HUES64 (cell line): ENCODE measurements at regions not wholly inside any gene's neighbourhood (a gene's known extent, or its start where the extent isn't known, plus 50 kb on each side); places are given as distances from the start of the nearest gene placed in this dataset.
A peak's percentile ranks its signal among the peaks of the same experiment; 100 is the strongest.

Experiments used
- H3K27ac ChIP-seq: 2 replicates; pipeline ENCODE4 v1.7.0; 2013; ENCODE audit warnings: low read depth, low read length, inconsistent platforms
- H3K27me3 ChIP-seq: 2 replicates; pipeline ENCODE4 v1.6.1; 2013; ENCODE audit warnings: mild to moderate bottlenecking, low read length; ENCODE audit not compliant: insufficient read depth
- H3K36me3 ChIP-seq: 2 replicates; pipeline ENCODE4 v1.6.1; 2013; ENCODE audit warnings: mild to moderate bottlenecking, low read length; ENCODE audit not compliant: insufficient read depth
- H3K4me1 ChIP-seq: 2 replicates; pipeline ENCODE4 v1.6.1; 2013; ENCODE audit warnings: mild to moderate bottlenecking, low read length, moderate library complexity; ENCODE audit not compliant: insufficient read depth
- H3K4me3 ChIP-seq: 2 replicates; pipeline ENCODE4 v1.5.1; 2013; ENCODE audit warnings: mild to moderate bottlenecking, low read length, moderate library complexity
- H3K9ac ChIP-seq: 2 replicates; pipeline ENCODE4 v1.6.1; 2013; ENCODE audit warnings: mild to moderate bottlenecking, low read depth, low read length
- H3K9me3 ChIP-seq: 2 replicates; pipeline ENCODE4 v1.6.1; 2013; ENCODE audit warnings: low read depth, low read length; ENCODE audit not compliant: insufficient read depth
- WGBS: fragments of 150-250, 120-280 bp; methylation state at CpG from one replicate; pipeline ENCODE4 v1.1.7; 2013; ENCODE audit warnings: missing lambda C conversion rate; 5-methylcytosine and 5-hydroxymethylcytosine counted together

GRCh38 chr6:150712505-150713252 lies 113.0 kb downstream of the PLEKHG1 start:
- Histone ChIP-seq H3K36me3 (no peaks in the 10 kb centered on the region), H3K9me3 (no peaks in the 10 kb centered on the region), H3K9ac (no peak overlapping the region), H3K4me1 (peaks cover 13% of the 10 kb centered on the region; the same call in 1 of the 2 replicates), H3K4me3 (no peak overlapping the region), H3K27ac (no peak overlapping the region), H3K27me3 (no peaks in the 10 kb centered on the region)
- WGBS, result 83% methylated on average over 7 of the region's 7 CpGs

- Histone ChIP-seq H3K9ac (no peak overlapping the region), H3K27ac (no peak overlapping the region; the same call in 1 of the 2 replicates), H3K4me3 (no peak overlapping the region), H3K4me1 (peaks cover 13% of the 10 kb centered on the region; the same call in 1 of the 2 replicates), H3K27me3 (no peaks in the 10 kb centered on the region), H3K36me3 (no peaks in the 10 kb centered on the region), H3K9me3 (no peaks in the 10 kb centered on the region)
- 92% methylated on average over 2 of the region's 2 CpGs for WGBS
These were observed 113.8 kb downstream of the PLEKHG1 start for GRCh38 chr6:150713487-150713886.

DNA sequence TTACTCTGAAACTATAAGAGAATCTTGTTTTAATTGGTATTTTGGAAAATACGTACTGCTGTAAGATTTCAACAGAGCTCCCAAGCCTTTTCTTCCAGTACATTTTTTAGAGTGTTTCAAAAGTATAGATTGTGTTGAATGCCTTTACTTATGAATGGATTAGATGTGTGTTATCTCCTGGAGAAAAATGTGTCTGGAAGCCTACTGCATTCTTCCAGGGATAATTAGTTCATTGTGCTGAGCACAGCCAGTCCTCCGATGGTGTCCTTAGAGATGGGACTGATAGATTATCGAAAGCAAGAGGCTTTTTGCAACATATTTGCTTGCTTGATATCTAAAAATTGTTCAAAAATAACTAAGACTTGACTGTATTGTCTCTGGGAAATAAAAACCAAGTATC lies 114.2 kb downstream of the PLEKHG1 start:
- Histone ChIP-seq H3K36me3 (no peaks in the 10 kb centered on the region), H3K4me1 (peaks cover 13% of the 10 kb centered on the region; the same call in 1 of the 2 replicates), H3K9me3 (no peaks in the 10 kb centered on the region), H3K27me3 (no peaks in the 10 kb centered on the region), H3K4me3 (no peak overlapping the region), H3K27ac (no peak overlapping the region; the same call in 1 of the 2 replicates), H3K9ac (no peak overlapping the region)
- WGBS, result 100% methylated on average over 3 of the region's 3 CpGs

DNA sequence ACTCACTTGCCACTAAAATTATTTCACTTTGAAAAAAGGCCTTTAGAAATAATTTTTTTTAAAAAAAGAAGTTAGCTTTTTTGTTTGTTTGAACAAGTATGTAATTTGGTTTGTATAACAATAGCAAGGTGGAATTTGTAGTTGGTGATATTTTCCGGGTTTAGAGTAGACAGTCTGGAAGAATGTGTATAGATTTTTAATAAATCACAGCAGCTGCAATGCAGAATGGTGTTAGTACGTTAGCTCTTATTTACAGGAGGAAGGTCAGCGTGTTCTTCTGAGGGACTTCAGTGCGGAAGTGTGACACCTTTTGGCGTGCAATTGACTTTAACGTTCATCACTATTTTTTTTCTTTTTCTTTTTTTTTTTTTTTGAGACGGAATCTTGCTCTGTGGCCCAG lies 115.4 kb downstream of the PLEKHG1 start:
- 97% methylated on average over 7 of the region's 7 CpGs for WGBS
- Histone ChIP-seq H3K27ac (no peak overlapping the region), H3K36me3 (no peaks in the 10 kb centered on the region), H3K27me3 (no peaks in the 10 kb centered on the region), H3K9me3 (no peaks in the 10 kb centered on the region), H3K9ac (no peak overlapping the region), H3K4me3 (no peak overlapping the region), H3K4me1 (peaks cover 24% of the 10 kb centered on the region; the same call in 1 of the 2 replicates)

GRCh38 chr6:150717419-150717818 lies 117.7 kb downstream of the PLEKHG1 start:
- Histone ChIP-seq H3K4me3 (no peak overlapping the region), H3K36me3 (no peaks in the 10 kb centered on the region), H3K9ac (no peak overlapping the region), H3K4me1 (peaks cover 43% of the 10 kb centered on the region; the same call in 1 of the 2 replicates), H3K27me3 (no peaks in the 10 kb centered on the region), H3K9me3 (no peaks in the 10 kb centered on the region), H3K27ac (no peak overlapping the region)
- WGBS, result 94% methylated on average over 8 of the region's 8 CpGs

- 89% methylated on average over 6 of the region's 7 CpGs for WGBS
- Histone ChIP-seq H3K4me1 (peaks cover 31% of the 10 kb centered on the region; the same call in 1 of the 2 replicates), H3K27ac (no peak overlapping the region), H3K9me3 (no peaks in the 10 kb centered on the region), H3K36me3 (no peaks in the 10 kb centered on the region), H3K4me3 (no peak overlapping the region), H3K27me3 (no peaks in the 10 kb centered on the region), H3K9ac (no peak overlapping the region)
These were observed 119.5 kb downstream of the PLEKHG1 start for GRCh38 chr6:150719099-150719766.

GRCh38 chr6:150719831-150720230 lies 120.1 kb downstream of the PLEKHG1 start:
- Histone ChIP-seq H3K27ac (no peak overlapping the region; the same call in 1 of the 2 replicates), H3K9me3 (no peaks in the 10 kb centered on the region), H3K27me3 (no peaks in the 10 kb centered on the region), H3K9ac (no peak overlapping the region), H3K4me1 (peaks cover 31% of the 10 kb centered on the region; the same call in 1 of the 2 replicates), H3K4me3 (no peak overlapping the region), H3K36me3 (no peaks in the 10 kb centered on the region)
- 100% methylated on average over 1 of the region's 1 CpG for WGBS

GRCh38 chr6:150720774-150721233 lies 121.1 kb downstream of the PLEKHG1 start:
- Histone ChIP-seq H3K27ac (peak overlapping the region; percentile 33; the same call in 1 of the 2 replicates), H3K36me3 (no peaks in the 10 kb centered on the region), H3K9ac (peak overlapping the region; percentile 52; the same call in 1 of the 2 replicates), H3K4me3 (peak overlapping the region; percentile 27; the same call in 1 of the 2 replicates), H3K4me1 (peaks cover 31% of the 10 kb centered on the region; the same call in 1 of the 2 replicates), H3K27me3 (no peaks in the 10 kb centered on the region), H3K9me3 (no peaks in the 10 kb centered on the region)
- 39% methylated on average over 5 of the region's 5 CpGs for WGBS

DNA sequence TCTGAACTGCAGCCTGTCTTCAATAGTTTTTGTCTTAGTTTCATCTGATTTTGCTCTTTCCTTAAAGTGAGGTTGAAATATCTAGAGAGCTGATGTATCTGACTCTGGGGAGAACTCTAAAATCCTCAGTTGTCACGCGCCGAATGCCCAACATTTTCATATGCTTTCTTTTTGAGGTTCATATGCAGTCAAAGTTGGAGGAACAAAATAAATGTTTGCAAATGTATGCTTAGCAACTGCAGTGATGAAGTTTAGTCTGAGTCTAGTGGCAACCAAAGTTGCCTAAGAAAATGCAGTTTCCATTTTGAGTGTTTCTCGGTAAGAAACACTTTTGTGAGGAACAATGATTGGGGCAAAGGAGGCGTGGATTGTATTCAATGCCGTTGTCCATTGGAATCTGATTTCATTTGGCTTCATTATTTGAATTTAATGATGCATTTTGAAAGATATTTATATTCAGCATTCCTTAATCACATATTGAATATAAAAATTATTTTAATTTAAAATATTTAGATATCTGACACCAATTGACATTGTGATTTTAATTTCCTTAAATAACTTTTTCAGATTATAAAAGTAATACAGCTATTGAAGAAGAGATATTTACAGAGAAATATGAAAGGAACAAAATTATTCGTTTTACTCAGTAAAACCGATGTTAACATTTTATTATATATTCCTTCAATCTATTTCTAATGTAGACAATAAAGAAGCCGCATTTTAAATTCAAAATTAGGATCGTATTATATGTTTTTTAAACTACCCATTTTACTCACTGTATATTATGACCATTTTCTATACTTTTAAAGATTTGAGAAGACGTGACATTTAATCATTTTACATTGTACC lies 122.0 kb downstream of the PLEKHG1 start:
- H3K27me3 ChIP-seq, result no peaks in the 10 kb centered on the region
- H3K4me3 ChIP-seq, result peak overlapping the region; percentile 27; the same call in 1 of the 2 replicates
- 95% methylated on average over 9 of the region's 11 CpGs for WGBS
- no peaks in the 10 kb centered on the region for H3K36me3 ChIP-seq
- peak overlapping the region; percentile 25; the same call in 1 of the 2 replicates for H3K27ac ChIP-seq
- H3K9ac ChIP-seq, result peak overlapping the region; percentile 52; the same call in 1 of the 2 replicates
- peaks cover 31% of the 10 kb centered on the region; the same call in 1 of the 2 replicates for H3K4me1 ChIP-seq
- no peaks in the 10 kb centered on the region for H3K9me3 ChIP-seq

GRCh38 chr6:150722614-150723344 lies 123.1 kb downstream of the PLEKHG1 start:
- no peaks in the 10 kb centered on the region for H3K9me3 ChIP-seq
- no peaks in the 10 kb centered on the region for H3K36me3 ChIP-seq
- no peak overlapping the region for H3K9ac ChIP-seq
- WGBS, result 87% methylated on average over 9 of the region's 9 CpGs
- peaks cover 31% of the 10 kb centered on the region; the same call in 1 of the 2 replicates for H3K4me1 ChIP-seq
- H3K27ac ChIP-seq, result no peak overlapping the region
- H3K4me3 ChIP-seq, result no peak overlapping the region
- H3K27me3 ChIP-seq, result no peaks in the 10 kb centered on the region
